HG02571 (cell line): ENCODE measurements at regions not wholly inside any gene's neighbourhood (a gene's known extent, or its start where the extent isn't known, plus 50 kb on each side); places are given as distances from the start of the nearest gene placed in this dataset.
A peak's percentile ranks its signal among the peaks of the same experiment; 100 is the strongest.

ENCODE experiments used
- ATAC-seq: cut with Tn5 transposase; IDR thresholded peaks from one replicate; pipeline ENCODE4 v1.9.1; 2021; ENCODE audit warnings: mild to moderate bottlenecking, moderate library complexity; ENCODE audit not compliant: unreplicated experiment

GRCh38 chr21:25424634-25425033 lies 182.6 kb downstream of the MRPL39 start:
- no peak for ATAC-seq

GRCh38 chr21:25424048-25424447 lies 183.2 kb downstream of the MRPL39 start:
- ATAC-seq, result no peak

DNA sequence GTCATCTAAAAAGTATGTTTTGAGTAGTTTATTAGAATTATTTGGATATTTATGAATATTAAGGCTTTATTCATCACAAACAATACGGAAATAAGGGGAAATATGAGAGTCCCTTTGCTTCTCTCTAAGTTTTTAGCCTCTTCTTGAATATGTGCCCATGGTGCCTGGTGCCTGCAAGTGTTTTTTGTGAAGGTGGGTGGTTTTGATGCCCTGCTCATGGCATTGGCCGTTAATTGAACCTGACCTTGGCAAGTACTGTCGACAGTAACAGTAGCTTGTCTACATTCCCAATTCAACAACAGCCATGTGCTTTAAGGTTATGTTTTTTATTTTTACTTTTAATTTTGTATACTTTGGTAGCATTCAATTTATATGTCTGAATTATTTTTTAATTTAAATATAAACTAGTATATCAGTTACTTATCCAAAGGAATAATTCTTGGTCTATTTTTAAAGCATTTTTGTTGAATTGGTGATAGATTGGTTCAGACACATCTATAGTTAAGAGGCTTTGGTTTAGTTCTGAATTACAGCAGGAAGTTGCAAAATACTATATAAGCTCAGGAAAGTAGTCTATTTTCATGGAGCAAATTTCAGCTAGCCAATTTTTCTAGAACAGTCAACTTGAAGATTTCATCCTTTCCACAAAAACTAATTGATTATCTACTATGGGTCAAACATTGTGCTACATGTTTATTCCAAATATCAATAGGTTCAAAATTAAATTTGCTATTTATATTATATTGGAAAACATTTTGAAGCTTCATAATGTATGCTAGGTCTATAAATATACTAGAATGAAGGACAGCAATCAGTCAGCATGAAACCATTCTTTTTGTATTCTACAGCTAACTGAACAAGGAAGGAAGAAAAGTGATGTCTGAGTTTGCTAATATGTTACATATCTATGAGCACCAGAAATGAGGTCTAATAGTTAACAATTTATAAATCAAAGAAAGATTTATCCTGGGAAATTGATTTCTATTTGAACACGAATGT lies 184.4 kb downstream of the MRPL39 start:
- no peak for ATAC-seq

DNA sequence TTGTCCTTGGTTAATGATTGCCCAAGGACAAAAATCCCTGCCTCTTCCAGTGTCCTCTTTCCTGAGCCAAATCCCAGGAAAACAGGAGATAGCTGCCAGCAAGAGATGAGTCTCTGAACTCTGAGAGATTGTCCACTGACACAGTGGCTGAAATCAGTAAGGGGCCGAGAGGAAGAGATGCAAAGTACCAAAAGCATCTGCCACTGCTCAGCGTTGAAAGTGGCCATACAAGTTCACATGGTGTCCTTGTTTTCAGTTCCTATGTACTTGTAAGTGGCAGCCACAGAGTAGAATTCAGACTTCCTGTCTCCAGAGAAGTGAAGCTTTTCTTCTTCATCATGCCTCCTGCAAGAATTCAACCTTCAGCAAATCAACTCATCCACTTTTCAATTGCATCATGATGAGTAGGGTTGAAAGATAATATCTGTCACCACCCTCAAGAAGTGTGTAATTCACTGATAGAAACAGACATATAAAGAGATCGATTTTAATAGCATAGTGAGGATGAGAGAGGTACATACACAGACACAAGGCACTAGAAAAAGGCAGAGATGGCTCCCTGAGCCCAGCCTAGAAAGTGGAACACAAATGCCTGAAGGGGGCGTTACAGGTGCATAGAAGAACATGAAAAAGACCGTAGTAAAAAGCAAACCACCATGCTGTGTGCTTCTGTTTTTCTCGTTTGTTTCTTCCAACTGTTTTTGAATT lies 185.8 kb downstream of the MRPL39 start:
- peak; percentile 62 for ATAC-seq

- no peak for ATAC-seq
These were observed 186.4 kb downstream of the MRPL39 start for GRCh38 chr21:25420831-25421230.

DNA sequence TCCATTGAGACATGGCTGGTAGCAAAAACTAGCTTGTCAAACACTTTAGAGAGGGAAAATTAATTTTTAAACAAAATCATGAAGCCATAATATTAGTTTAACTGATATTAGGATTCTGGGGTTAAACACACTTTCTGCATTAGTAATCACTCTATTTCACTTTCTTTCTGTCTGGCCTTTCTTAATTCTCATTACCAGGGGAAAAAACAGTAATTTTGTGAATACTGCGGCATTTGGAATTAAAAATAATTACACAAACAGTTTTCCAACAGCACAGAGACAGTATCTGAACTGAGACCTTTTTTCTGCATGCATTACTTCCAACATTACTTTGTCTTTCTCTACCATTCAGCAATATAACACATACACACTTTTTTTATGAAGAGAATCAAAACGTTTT lies 190.6 kb downstream of the MRPL39 start:
- no peak for ATAC-seq

DNA sequence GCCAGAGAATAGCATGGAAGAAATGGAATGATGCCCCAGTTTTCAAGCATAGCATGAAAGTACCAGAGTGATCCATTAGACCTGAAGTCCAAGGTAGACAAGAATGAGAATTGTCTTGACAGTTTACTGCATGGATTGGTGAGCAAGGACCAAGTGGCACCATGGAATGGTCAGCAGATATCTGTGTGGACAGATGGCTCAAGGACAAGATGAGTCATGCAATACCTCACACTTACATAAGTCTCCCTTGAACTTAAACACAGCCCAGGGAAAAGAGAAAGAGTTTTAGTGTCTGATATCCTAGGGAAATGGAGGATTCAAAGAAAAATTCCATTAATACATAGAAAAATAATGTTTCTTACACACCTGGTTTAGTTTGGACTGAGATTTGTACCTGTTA lies 195.2 kb downstream of the MRPL39 start:
- no peak for ATAC-seq

DNA sequence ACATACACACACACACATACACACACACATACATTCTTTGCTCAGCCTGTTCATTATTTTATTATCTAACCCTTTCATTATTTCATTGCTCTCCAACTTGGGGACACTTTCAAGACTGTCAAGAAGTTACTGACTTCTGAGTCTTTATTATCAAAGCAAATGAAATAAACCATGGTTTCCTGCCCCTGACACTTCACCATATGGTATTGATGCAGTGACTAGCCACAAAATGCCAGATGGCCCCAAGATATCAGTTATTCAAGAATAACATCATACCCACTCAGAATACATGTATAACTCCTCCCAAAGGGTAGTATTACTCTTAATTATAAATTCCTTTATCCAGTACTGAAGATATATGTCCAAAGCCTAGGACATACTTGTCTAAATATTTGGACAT lies 197.3 kb downstream of the MRPL39 start:
- ATAC-seq, result no peak

GRCh38 chr21:25408666-25409065 lies 198.6 kb downstream of the MRPL39 start:
- no peak for ATAC-seq

GRCh38 chr21:25406887-25407579 lies 200.2 kb downstream of the MRPL39 start:
- ATAC-seq, result no peak

DNA sequence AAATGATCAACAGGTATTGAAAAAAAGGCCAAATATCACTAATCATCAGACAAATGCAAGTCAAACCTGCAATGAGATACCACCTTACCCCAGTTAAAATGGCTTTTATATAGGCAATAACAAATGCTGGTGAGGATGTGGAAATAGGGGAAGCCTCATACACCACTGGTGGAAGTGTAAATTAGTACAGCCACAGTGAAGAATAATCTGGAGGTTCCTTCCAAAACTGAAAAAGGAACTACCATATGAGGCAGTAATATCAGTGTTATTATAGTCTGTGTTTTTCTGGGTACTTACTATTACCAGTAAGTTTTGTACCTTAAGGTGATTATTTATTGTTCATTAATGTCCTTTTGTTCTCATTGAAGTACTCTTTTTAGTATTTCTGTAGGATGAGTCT lies 201.3 kb downstream of the MRPL39 start:
- no peak for ATAC-seq

DNA sequence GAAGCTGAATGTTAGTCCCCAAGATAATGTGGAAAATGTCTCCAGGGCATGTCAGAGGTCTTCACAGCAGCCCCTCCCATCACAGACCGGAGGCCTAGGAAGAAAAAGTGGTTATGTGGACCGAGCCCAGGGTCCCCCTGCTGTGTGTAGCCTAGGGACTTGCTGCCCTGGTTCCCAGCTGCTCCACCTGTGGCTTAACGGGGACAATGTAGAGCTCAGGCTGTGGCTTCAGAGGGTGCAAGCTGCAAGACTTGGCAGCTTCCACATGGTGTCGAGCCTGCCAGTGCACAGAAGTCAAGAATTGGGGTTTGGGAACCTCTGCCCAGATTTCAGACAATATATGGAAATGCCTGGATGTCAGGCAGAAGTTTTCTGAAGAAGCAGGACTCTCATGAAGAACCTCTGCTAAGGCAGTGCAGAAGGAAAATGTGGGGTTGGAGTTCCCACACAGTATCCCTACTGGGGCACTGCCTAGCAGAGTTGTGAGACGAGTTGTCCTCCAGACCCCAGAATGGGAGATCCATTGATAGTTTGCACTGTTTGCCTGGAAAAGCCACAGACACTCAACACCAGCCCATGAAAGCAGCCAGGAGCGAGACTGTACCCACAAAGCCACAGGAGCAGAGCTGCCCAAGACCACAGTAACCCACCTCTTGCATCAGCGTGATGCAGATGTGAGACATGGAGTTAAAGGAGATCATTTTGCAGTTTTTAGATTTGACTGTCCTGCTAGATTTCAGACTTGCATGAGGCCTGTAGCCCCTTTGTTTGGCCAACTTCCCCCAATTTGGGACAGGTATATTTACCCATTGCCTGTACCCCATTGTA lies 204.9 kb downstream of the MRPL39 start:
- no peak for ATAC-seq

DNA sequence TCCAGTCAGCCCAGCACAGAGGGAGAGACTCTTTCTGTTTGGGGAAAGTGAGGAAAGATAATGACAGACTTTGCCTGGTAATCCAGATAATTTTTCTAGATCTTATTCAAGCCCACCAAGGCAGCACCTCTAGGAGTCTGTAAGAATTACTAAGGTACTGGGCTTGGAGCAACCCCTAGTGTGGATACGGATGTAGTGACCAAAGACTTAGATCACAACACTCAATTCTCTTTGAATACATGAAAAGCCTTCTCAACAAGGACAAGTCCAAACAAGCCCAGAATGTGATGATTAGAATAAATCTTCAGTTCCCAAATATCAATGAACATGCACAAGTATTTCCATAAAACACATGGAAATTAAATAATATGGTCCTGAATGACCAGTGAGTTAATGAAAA lies 206.9 kb downstream of the MRPL39 start:
- no peak for ATAC-seq

DNA sequence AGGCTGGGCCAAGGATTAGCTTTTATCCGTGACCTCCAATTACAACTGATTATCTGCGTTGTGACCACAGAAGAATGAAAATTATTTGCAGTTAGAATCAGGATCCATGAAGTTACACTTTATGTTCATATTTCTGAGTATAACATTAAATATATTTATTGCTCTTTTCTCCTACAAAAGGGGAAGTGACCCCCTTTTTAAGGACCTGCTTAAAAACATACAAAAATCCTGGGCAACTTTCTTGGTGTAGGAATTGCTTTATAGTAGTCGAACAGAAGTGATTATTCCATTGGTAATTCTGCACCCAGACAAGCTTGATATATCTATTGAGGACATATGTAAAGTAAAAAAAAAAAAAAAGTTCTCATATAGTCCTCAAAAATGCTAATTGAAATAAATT lies 208.7 kb downstream of the MRPL39 start:
- ATAC-seq, result no peak

DNA sequence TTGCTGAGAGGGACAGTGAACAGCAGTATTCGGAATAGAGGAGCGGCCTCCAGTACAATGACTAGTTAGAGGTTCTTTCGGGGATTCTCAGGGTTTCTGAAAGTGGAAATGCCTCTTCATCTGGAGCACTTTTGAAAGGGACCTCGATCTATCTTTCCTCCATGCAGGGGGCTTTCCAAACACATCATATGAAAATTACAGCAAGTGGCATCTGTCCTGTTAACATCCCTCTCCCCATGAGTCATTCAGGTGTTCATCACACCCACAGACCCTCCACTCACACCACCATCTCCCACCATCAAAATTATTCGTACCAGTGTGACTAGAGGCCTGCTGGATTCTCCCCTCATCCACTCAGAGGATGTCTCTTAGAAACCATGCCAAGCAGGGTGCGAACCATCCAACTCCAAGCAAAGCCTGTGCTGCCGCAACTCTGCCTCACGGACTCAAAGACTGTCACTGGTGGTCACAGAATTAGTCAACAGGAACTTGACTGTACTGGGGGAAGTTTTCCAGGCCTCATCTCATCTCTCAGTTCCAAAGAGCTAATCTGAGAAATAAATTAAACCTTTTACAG lies 211.1 kb downstream of the MRPL39 start:
- ATAC-seq, result peak; percentile 85

GRCh38 chr21:25391777-25392176 lies 215.5 kb downstream of the MRPL39 start:
- no peak for ATAC-seq

GRCh38 chr21:25390701-25391100 lies 216.6 kb downstream of the MRPL39 start:
- no peak for ATAC-seq

DNA sequence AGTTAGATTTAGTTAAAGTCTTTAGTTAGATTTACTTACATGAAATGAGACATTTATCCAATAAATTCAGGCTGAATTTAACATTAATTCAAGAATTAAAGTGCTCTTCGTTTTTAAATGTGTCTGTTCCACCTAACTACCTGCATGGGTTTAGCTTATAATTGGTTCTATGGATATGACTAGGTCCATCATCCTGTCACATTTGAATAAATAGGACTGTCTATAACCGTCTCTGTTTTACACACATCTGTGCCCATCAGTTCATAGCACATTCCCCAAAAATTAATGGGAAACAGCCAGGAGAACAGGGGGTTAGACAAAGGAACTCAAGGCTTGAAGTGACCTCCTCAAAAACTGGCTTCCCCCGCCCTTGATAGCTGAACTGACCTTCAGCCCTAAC lies 219.6 kb downstream of the MRPL39 start:
- ATAC-seq, result no peak

GRCh38 chr21:25385911-25386474 lies 221.3 kb downstream of the MRPL39 start:
- ATAC-seq, result no peak

DNA sequence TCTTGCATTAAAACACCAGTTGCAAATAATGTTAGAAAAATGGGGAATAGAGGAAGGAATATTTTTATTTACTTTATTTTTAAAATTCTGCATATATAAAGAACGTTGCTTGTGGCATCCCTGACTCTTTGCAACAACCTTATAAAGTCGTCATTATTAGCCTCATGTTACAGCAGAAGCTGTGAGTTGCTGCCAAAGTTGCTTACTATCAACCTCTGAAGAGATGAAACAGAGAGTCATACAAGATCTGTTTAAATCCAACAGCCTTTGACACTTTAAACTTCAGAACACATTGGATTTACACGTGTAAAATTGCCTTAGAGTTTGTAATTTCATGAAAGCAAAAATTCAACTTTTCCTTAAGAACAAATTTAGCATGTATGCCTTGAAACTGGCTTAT lies 221.9 kb downstream of the MRPL39 start:
- ATAC-seq, result no peak
